ENCODE measurements at regions not wholly inside any gene's neighbourhood (a gene's known extent, or its start where the extent isn't known, plus 50 kb on each side); places are given as distances from the start of the nearest gene placed in this dataset.
A peak's percentile ranks its signal among the peaks of the same experiment; 100 is the strongest.

GRCh38 chr4:12265554-12265953 is 836.9 kb upstream of the HS3ST1 start:
- no TSS peak for BruUV-seq (replicated peaks)
- intact Hi-C loops (cut with micrococcal nuclease; ENCODE audit: unreplicated experiment) (no loop called here), in situ Hi-C loops (cut with HindIII; ENCODE audit: extremely low pct_ligation_motif_present, low pct_unique_long_range_greater_than_20kb) (no loop called here)
- FAIRE-seq (no peak), ATAC-seq (no peak), DNase-seq (ENCODE audit: low spot score) (no peak)
- H3K4me1 ChIP-seq (ENCODE audit: insufficient read depth, low read length) = no peaks in the 10 kb centered on the region
- ChIA-PET POLR2A (no interaction called here), CTCF (ENCODE audit: low intra/inter-chr PET ratio, low total read pairs) (no interaction called here)
- no peak for TF ChIP-seq ZNF484 (CRISPR knock-in tag; IDR thresholded peaks at IDR 0.05; ENCODE audit: borderline replicate concordance, low read depth)
- TF ChIP-seq PCBP1 (IDR thresholded peaks at IDR 0.05; ENCODE audit: borderline replicate concordance, low read depth, low read length) = 0 out of 2 replicates have a peak, but pooled peaks have one; percentile 30
- TF ChIP-seq HNRNPK (IDR thresholded peaks at IDR 0.05; ENCODE audit: low read depth, low read length, poor library complexity, severe bottlenecking) = peak; percentile 91
- H4K20me1 ChIP-seq (ENCODE audit: insufficient read depth, low read length) = no peaks in the 10 kb centered on the region
- peaks cover 41% of the 10 kb centered on the region for H3K9me3 ChIP-seq (ENCODE audit: low read length)
- H3K79me2 ChIP-seq (ENCODE audit: insufficient read depth, low read length) = no peaks in the 10 kb centered on the region
- no peak overlapping the region for H3K4me3 ChIP-seq (replicated peaks in 1 of 3; ENCODE audit: insufficient read depth in 1 of 3, low read depth in 2 of 3, low read length in 3 of 3)
- no peak overlapping the region for H3K27ac ChIP-seq (ENCODE audit: extremely low read length, insufficient read depth, low read length)
- H2AFZ ChIP-seq (ENCODE audit: low read length) = no peak overlapping the region
- H3K4me2 ChIP-seq (ENCODE audit: low read depth, low read length) = no peak overlapping the region
- no peaks in the 10 kb centered on the region for H3K36me3 ChIP-seq (replicated peaks in 1 of 2; ENCODE audit: control insufficient read depth in 1 of 2, insufficient read depth in 2 of 2, low read length in 2 of 2)
- WGBS (ENCODE audit: low lambda C conversion rate) = 4% methylated on average over 2 of the region's 2 CpGs
- H3K9ac ChIP-seq (ENCODE audit: insufficient read depth, low read depth, low read length) = no peak overlapping the region
- no peaks in the 10 kb centered on the region for H3K27me3 ChIP-seq (ENCODE audit: control insufficient read depth in 1 of 2, insufficient read depth in 2 of 2, low read length in 2 of 2)

- ATAC-seq (no peak), DNase-seq (ENCODE audit: low spot score) (no peak), FAIRE-seq (no peak)
- Histone ChIP-seq H3K9ac (ENCODE audit: insufficient read depth, low read depth, low read length) (no peak overlapping the region), H3K9me3 (ENCODE audit: low read length) (peaks cover 67% of the 10 kb centered on the region), H3K36me3 (replicated peaks in 1 of 2; ENCODE audit: control insufficient read depth in 1 of 2, insufficient read depth in 2 of 2, low read length in 2 of 2) (no peaks in the 10 kb centered on the region), H2AFZ (ENCODE audit: low read length) (no peak overlapping the region), H3K4me3 (replicated peaks in 1 of 3; ENCODE audit: insufficient read depth in 1 of 3, low read depth in 2 of 3, low read length in 3 of 3) (no peak overlapping the region), H3K79me2 (ENCODE audit: insufficient read depth, low read length) (no peaks in the 10 kb centered on the region), H3K4me1 (ENCODE audit: insufficient read depth, low read length) (no peaks in the 10 kb centered on the region), H3K4me2 (ENCODE audit: low read depth, low read length) (no peak overlapping the region), H4K20me1 (ENCODE audit: insufficient read depth, low read length) (no peaks in the 10 kb centered on the region), H3K27me3 (ENCODE audit: control insufficient read depth in 1 of 2, insufficient read depth in 2 of 2, low read length in 2 of 2) (no peaks in the 10 kb centered on the region), H3K27ac (ENCODE audit: extremely low read length, insufficient read depth, low read length) (no peak overlapping the region)
- POLR2A ChIA-PET = no interaction called here
- 0% methylated on average over 3 of the region's 3 CpGs for WGBS (ENCODE audit: low lambda C conversion rate)
- CTCF ChIA-PET (ENCODE audit: low intra/inter-chr PET ratio, low total read pairs) = no interaction called here
- in situ Hi-C loops (cut with HindIII; ENCODE audit: extremely low pct_ligation_motif_present, low pct_unique_long_range_greater_than_20kb) (no loop called here), intact Hi-C loops (cut with micrococcal nuclease; ENCODE audit: unreplicated experiment) (no loop called here)
- no TSS peak for BruUV-seq (replicated peaks)
- TF ChIP-seq ZHX2 (IDR thresholded peaks at IDR 0.05; ENCODE audit: low read depth) = no peak
- TF ChIP-seq ZHX2 (CRISPR knock-in tag; IDR thresholded peaks at IDR 0.05; ENCODE audit: borderline replicate concordance) = no peak
- no peak for TF ChIP-seq SIN3A (IDR thresholded peaks at IDR 0.05; ENCODE audit: borderline replicate concordance, low read depth, low read length)
- TF ChIP-seq SP140L (CRISPR knock-in tag; IDR thresholded peaks at IDR 0.05; ENCODE audit: borderline replicate concordance) = no peak
- TF ChIP-seq MAX (IDR thresholded peaks at IDR 0.05) = no peak
Observed at GRCh38 chr4:12260453-12260852, 831.8 kb upstream of the HS3ST1 start.

Data from HepG2 (cell line).